HG02610 (cell line): ENCODE measurements at regions not wholly inside any gene's neighbourhood (a gene's known extent, or its start where the extent isn't known, plus 50 kb on each side); places are given as distances from the start of the nearest gene placed in this dataset.
"Not testable (repeated sequence)": the region's sequence is repeated elsewhere in the genome, so short reads cannot be mapped to it uniquely, and the experiment has no call there.

Source experiments
- ATAC-seq: cut with Tn5 transposase; IDR thresholded peaks from one replicate; pipeline ENCODE4 v1.9.1; 2021; ENCODE audit warnings: mild to moderate bottlenecking, moderate library complexity; ENCODE audit not compliant: unreplicated experiment

GRCh38 chr16:17566656-17567450 is 96.1 kb upstream of the XYLT1 start:
- no peak for ATAC-seq

- ATAC-seq = no peak
Observed at GRCh38 chr16:17566075-17566474, 95.3 kb upstream of the XYLT1 start.

DNA sequence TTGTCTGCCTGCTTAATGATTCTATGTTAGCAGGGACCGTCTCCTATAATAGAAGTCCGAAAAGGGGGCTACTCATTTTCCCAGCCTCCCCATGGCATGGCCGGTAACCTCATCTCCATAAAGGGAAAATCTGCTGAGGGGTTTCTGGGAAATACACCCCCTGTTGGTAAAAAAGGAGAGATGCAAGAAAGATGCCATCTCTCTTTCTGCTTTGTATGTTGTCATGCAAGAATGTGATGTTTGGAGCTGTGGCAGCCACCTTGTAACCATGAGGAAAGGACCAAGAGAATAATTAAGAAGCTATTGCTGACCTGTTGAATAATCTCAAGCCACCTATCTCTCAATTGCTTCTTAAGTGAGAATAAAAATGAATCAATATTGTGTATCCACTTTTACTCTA is 94.8 kb upstream of the XYLT1 start:
- ATAC-seq = no peak

- no peak for ATAC-seq
Observed at GRCh38 chr16:17564856-17565255, 94.1 kb upstream of the XYLT1 start.

DNA sequence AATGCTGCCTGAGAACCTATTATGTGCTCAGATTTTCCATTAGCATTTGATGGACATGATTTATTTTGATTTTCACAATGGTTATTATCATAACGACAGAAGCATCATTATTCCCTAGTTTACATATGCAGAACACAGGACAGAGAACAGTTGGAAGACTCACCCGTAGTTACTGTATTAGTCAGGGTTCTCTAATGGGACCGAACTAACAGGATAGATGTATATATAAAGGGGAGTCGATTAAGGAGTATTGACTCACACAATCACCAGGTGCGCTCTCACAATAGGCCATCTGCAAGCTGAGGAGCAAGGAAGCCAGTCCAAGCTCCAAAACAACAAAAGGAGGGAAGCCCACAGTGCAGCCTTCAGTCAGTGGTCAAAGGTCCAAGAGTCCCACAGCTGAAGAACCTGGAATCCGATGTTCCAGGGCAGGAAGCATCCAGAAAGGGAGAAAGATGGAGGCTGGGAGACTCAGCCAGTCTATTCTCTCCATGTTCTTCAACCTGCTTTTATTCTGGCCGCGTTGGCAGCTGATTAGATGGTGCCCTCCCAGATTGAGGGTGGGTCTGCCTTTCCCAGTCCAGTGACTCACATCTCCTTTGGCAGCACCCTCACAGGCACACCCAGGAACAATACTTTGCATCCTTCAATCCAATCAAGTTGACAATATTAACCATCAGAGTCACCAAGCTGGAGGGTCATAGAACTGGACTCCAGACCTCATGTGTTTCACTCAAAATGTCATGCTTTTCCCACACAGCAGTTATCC is 92.7 kb upstream of the XYLT1 start:
- no peak for ATAC-seq

DNA sequence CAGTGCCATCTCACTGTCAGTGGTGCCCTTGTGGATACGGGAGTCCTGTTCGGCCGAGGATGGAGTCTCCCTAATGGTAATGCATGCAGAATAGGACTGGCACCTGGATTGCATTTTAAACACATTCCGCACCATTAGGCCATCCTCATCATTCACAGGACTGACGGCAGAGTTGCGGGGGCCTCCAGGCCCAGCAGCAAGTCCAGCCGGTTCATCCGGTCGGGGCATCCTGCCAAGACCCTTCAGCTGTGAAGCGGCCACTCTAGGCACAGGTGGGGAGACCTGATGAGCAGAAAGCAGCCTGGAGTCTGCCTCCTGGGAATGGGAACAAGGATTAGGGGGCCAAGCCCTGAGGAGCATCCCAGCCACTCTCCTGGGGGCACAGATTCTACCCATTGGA is 90.3 kb upstream of the XYLT1 start:
- no peak for ATAC-seq

- ATAC-seq = no peak
Observed at GRCh38 chr16:17560548-17560947, 89.8 kb upstream of the XYLT1 start.

- ATAC-seq = no peak
Observed at GRCh38 chr16:17559394-17559793, 88.6 kb upstream of the XYLT1 start.

DNA sequence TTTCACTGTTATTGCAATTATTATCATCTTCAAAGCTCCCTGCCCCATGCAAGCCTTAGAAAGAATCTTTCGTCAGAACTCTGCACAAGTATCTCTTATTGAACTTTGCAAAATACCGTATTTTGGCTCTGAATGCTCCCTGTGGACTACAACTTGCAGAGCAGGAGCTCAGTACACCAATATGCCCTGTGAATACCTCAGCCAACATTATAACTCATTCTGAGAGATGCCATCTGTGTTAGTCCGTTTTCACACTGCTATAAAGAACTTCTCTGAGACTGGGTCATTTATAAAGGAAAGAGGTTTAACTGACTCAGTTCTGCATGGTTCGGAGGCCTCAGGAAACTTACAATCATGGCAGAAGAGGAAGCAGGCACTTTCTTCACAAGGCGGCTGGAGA is 87.2 kb upstream of the XYLT1 start:
- ATAC-seq = no peak

DNA sequence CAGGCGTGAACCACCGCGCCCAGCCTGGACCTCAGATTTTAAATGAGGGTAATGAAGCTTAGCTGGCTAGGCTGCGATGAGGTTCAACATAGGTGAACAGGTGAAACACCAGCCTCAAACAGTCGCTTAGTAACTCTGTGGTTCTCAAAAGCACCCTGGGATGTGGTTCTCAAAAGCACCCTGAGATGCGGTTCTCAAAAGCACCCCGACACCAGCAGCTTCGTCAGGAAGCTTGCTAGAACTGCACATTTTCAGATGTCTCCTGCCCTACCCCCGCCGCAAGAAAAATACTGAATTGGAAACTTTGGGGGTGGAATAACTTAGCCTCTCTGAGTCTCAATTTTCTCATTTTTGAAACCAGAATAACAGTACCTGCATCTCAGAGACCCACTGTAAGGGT is 86.7 kb upstream of the XYLT1 start:
- no peak for ATAC-seq

DNA sequence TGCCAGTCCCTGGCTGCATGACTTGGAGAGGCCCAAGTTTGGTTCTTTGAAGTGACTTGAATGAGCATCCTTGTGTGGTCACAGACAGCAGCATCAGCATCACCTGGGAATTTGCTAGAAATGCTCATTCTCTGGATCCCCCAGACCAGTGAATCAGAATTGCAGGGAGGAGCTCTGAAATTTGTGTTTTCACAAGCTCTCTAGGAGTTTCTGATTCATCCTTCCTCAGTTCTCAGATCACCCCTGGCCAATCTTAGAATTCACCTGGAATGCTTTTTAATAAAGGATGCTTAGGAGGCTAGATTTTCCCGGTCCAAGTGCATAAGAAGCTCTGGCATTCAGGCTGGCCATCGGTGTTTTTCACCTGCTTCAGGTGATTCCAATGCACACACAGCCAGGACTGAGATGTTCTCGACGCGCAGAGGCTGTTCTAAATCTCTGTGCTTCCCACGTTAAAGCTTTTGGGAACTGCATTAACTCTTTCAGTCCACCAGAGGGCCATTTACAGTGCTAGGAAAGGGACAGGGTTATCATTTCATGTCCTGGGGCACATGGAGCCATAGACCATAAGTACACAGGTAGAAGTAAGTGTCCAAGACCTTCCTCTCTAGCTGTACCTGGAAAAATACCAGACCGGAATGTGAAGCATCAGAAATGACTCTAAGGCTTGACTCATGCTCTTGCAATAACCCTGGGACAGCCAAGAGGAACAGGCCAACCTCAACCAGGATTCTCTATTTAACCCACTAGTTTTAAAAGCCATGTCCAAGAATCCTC is 85.7 kb upstream of the XYLT1 start:
- ATAC-seq = no peak

GRCh38 chr16:17555176-17555575 is 84.4 kb upstream of the XYLT1 start:
- no peak for ATAC-seq

GRCh38 chr16:17552351-17552750 is 81.6 kb upstream of the XYLT1 start:
- ATAC-seq = no peak

DNA sequence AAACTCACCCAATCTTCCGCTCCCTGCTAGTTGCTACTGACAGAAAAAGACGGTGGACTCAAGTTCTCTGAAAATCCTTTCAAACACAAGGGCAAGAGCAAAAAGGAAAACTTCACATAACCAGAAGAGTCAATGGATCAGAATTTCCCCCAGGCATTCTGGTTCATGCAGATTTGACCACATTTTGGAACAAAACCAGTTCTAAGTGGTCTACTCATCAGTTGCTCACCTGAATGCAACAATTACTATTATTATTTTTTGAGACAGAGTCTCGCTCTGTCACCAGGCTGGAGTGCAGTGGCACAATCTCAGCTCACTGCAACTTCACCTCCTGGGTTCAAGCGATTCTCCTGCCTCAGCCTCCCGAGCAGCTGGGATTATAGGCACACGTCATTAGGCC is 80.9 kb upstream of the XYLT1 start:
- ATAC-seq = not testable (repeated sequence)

GRCh38 chr16:17548825-17549224 is 78.1 kb upstream of the XYLT1 start:
- ATAC-seq = no peak

DNA sequence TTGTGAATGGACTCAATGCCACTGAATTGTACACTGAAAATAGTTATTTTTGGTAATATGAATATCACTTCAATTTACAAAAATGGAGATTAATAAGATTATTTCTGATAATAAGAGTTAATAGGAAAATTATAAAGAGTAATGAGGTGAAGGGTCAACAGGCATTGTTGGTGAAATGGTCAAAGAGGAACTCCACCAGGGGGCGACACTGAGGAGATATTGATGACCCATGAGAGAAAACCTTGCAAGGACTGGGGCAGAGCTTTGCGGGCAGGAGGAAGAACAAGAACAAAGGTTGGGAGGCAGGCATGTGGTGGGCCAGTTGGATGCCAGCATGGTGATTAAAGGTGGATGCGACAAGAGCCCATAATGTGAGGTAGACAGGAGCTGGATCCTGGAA is 74.0 kb upstream of the XYLT1 start:
- no peak for ATAC-seq

DNA sequence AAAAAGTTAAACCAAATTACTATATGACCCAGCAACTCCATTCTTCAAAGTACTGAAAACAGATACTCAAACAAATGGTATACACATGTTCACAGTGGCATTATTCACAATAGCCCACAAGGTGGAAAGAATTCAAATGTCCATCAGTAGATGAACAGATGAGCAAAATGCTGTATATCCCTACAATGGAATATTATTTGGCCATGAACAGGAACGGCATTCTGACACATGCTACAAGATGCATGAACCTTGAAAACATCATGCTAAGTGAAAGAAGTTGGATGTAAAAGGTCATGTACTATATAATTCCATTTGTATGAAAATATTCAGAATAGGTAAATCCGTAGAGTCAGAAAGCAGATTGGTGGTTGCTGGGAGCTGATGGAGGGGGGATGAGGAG is 73.5 kb upstream of the XYLT1 start:
- no peak for ATAC-seq

DNA sequence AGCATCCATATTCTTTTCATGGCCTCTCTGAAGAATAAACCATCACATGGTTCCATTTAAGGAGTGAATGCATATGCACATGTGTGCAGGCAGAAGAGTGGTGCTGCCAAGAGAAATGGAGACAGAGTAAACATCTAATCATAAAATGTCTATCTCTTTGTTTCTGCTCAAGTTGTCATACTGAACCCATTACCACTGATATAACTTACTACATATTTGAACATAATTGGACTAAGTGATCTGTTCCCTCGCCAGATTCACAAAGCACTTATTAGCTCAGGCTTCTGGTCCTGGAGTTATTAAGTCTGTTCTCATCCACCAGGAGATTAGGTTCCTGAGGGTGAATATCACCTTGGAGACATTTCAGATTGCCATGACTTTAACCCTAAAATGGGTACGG is 72.3 kb upstream of the XYLT1 start:
- no peak for ATAC-seq

GRCh38 chr16:17541324-17541723 is 70.6 kb upstream of the XYLT1 start:
- ATAC-seq = no peak

GRCh38 chr16:17538927-17539326 is 68.2 kb upstream of the XYLT1 start:
- ATAC-seq = no peak

- ATAC-seq = peak; percentile 58
Observed at GRCh38 chr16:17532338-17532995, 61.7 kb upstream of the XYLT1 start.
